SW480 (cell line): ENCODE measurements at regions not wholly inside any gene's neighbourhood (a gene's known extent, or its start where the extent isn't known, plus 50 kb on each side); places are given as distances from the start of the nearest gene placed in this dataset.
A peak's percentile ranks its signal among the peaks of the same experiment; 100 is the strongest.

Experiments
- DNase-seq: peaks from one replicate; pipeline ENCODE4 v3.0.0-alpha.2; 2016; ENCODE audit warnings: low spot score

DNA sequence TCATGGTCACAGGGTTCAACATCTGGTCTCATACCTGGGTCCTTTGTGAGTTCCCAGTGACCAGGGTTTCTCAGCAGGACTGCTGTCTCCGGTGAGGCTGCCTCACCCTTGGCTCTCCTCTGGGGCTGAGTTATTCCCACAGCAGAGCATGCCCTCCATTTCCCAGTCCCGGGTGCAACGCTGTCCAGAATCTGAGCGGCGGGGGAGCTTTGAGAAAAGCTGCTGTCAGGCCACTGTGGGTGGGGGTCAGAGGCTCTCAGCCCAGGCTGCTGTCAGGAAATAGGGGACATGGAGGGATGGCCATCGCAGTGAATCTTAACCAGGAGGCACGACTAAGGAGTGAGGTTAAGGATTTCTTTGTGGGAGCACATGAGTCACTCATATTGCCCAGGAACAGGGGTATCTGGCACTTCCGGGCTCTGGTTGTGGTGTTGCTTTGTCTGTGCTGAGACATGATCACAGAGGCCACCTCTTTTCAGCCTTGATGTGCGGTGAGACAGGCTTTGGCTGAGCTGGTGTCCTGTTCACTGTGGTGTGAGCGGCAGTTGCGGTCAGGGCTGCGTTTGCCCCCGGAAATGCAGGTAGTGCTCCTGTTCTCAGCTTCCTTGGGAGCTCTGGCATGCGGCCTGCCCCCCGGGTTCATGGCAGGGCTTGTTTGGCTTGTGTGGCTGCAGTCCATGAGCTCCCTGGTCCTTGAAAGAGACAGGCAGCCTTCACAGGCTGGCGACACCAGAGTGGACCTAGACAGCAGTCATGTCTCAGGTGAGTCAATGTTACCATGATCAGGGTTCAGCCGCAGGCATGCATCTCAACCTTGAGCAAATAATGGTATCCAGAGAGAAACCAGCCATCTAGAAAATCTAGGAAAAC is 310.7 kb upstream of the MYT1L start:
- peak; percentile 85 for DNase-seq

DNA sequence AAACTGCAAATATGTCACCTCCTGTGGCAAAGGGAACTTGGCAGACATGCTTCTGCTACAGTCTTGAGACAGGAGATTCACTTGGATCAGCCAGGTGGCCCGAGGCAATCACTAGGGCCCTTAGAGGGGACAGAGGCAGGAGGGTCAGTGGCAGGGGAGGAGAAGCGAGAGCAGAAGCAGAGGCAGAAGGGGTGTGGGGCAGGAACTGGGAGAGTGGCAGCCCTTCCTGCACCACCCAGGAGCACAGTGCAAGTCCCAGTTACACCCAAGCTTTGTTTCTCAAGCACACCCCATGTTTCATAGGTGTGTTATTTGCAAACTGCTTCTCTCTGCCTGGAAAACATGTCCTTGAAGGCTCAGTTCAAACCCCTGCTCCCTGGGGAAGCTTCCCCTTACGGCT is 309.7 kb upstream of the MYT1L start:
- no peak for DNase-seq

DNA sequence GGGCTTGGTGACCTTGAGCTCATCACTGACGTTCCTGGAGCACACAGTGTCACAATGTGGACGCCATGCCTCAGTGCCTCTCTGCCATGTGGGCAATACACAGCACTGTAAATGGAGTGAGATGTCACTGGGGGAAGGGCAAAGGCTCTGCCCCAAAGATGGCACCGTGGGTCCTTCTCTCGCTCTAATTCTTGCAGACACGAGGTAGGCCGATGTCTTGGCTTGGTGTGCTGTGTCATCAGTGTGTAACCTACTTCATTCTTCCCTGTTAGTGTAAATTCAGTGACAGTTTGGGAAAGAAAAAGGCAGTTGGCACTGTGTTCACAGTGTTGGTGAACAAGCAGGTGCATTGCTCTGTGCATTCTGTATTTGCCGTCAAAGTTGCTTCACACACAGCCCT is 309.3 kb upstream of the MYT1L start:
- no peak for DNase-seq

DNA sequence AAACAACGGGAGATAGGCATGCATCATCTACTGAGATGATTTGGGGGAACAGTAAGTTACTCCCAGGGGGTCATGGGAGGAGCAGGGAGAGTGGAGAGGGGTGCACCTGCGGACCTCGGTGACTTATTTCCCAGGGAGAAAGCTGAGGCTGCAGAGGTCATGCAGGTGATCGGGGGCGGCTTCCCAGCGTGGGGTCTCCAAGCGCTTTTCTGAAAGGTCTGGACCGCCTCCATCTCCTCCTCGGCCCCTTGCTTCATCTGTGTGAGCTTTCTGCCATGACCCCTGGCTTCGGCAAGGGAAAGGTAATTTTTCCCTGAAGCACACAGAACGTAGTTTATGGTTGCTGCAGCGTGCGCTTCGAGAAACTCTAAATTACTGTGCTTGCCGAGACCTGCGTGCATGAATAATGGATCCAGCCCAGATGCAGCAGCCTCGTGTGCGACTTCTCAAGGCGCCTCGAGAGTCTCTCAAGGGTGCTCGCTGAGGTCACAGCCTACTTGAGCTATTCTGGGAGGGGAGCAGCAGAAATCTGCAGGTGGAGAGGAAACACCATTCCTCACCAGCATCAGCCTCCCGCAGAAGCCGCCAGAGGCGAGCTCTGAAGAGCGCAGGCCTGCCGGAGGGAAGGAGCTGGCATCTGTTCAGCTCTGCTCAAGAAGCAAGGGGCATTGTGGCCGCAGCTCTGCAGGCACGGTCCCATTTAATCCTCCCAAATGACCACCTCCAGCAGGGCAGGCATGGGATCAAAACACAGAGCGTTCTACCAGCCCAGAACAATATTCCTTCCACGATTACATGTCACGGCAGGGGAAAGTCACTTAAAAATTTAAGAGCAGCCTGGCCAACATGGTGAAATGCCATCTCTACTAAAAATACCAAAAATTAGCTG is 308.4 kb upstream of the MYT1L start:
- DNase-seq: no peak

DNA sequence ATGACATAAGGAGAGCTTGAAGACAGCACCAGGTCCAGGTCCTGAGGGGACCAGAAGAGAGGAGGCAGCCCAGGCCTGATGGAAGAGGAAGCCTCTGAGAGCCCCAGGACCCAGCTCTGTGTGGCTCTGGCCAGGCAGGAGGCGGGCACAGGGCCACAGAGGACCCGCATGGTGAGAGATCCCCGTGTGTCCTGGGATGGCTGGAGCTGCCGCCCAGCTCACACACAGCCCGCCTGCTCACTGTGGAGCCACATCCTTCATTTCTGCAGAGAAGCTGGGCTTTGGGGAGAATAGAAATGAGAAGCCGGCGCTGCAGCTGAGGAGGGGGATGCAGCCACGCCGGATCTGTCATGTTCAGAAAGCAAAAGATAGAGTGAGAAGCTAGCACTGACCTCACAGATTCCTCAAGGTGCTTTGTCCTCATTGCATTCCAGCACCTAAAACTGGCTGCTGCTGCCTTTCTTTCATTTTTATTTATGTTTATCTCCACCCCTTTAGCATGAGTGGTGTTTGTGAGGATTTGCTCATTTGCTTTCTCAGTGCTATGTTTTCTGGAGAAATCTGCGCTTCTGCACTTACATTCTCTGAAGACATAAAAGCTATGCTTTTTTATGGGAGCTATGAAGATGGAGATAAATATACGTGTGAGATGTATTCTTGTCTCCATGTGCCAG is 307.6 kb upstream of the MYT1L start:
- no peak for DNase-seq

DNA sequence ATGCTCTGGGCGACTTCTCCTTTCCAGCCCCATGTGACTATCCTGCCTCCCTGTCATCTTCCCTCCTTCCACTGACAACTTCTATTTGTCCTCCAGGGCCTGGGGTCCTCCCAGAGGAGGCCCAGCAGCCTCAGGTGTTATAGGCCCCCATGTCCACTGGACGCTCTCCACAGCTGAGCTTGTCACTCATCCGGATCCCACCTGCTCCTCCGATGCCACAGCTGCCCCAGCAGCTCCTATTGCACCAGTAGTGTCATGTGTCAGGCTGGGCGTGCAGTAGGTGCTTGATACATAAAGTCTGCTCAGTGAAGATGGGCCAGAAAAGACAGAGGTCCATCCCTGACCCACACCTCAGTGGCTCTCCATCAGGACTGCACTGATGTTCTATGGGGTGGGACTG is 305.7 kb upstream of the MYT1L start:
- DNase-seq: no peak

DNA sequence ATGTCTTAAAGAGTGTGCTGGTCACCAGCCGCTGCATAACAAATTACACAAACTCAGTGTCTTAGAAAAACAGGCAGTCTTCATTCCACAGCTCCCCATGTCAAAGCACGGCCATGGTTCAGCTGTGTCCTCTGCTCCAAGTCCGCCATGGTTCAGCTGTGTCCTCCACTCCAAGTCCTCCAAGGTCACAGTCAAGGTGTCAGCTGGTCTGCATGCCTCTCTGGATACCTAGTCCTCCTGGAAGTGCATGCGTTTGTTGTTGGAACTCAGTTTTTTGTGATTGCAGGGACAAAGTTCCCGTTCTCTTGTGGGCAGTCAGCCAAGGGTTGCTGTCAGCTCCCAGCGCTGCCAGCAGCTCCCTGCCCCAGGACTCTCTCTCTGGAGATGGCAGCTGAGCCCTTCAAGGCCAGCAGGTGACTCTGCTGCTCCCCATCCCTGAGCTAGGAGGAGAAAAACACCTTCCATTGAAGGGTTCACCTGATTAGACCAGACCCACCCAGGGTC is 304.0 kb upstream of the MYT1L start:
- DNase-seq: no peak

DNA sequence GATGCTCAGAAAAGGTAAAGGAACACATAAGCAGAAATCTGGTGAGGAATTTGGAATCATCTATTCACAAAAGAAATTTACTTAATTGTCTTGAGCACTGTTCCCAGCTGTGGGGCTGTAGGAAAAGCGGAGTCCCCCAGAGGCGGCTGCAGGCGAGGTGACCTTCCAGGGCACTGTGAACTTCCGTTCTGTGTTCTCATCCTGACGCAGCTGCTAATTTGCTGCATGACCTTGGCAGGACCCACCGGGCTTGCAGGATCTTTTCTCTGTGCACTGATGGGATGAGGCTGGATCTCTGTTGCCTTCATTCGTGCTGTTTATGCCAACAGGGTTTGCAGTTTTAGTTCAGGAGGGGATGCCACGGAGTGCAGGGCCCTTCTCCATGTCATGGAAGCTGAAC is 301.9 kb upstream of the MYT1L start:
- DNase-seq: no peak

DNA sequence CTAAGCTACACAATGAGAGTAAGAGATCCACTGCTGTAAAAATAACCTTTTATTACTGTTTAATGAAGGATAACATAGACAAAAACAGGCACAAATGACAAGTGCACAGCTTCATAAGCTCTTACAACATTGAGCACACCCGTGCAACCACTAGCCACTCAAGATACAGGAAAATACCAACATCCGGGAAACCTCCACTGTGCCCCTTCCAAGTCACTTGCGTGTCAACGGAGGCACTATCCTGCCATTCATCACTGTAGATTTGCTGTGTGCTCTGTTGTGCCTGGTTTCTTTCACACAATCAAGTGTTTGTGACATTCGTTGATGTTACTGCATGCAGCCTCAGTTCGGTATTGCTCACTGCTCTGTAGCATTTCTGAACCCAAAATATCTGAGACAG is 292.9 kb upstream of the MYT1L start:
- no peak for DNase-seq

DNA sequence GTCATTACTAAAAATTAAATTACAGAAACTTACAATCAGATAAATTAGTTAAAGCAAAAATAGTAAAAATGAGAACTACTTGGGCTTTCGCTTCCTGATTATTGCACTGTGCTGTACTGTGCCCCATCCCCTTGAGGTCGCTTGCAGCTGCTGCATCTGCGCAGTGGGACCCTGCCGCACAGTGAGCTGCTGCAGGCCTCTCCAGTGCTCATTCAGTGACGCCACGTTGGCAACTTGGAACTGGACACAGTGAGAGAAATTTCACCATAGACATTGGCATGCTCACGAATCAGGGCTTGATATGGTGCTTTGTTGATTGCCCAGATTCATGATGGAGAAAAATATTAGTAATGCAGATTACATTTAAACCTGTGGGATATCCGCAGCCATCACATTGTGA is 290.8 kb upstream of the MYT1L start:
- no peak for DNase-seq

DNA sequence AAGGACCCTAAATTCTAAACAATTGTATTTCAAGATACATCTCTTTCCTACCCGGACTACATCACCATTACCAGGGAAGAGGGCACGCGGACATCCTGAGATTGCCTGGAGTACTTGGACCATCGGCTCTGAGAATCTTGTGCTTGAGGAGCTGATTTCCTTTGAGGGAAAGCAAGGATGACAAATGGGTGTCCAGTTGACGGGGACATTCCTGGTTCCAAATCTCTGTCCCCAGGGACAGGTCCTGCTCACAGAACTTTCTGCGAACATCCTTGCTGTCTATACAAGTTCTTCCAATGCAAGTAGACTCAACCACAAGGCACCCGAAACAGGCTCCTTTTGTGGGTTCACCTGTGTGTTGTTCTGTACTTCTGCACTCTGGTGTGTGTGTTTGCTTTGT is 289.5 kb upstream of the MYT1L start:
- DNase-seq: no peak

DNA sequence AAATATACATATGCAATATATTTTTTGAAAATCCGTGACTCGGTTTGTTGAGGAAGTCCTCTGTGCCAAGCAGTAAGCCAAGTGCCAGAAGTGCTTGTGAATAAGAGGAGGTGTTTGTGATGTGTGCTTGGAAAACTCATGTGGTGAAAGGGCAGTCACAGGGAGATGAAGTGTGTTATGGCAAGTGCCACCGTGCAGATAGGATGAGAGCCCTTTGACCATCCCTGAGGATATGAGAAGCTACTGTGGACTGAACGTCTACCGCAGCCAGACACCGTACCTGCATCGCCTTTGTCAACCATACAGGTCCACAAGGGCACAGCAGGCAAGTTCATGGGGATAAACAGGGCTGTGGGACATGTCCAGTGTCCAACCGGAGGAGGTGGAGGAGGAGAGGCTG is 288.9 kb upstream of the MYT1L start:
- no peak for DNase-seq

DNA sequence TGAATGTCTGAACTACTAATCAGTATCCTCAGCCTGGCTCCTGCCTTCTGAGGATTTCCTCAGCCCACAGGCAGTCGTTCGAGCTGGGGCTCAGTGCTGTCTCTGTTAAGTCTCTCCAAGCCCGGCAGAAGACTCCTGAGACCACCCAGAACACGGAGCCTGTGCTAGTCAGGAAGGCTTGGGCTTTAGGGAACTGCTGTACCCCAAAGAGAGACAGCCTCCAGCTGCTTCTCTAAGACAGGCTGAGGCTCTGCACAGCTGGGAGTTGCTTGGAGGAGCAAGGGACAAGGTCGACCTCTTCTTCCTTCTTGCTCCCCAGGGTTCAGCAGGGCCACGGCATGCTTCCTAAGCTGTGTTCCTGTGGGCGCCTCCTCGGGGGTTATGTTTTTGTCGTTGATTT is 283.4 kb upstream of the MYT1L start:
- DNase-seq: no peak

DNA sequence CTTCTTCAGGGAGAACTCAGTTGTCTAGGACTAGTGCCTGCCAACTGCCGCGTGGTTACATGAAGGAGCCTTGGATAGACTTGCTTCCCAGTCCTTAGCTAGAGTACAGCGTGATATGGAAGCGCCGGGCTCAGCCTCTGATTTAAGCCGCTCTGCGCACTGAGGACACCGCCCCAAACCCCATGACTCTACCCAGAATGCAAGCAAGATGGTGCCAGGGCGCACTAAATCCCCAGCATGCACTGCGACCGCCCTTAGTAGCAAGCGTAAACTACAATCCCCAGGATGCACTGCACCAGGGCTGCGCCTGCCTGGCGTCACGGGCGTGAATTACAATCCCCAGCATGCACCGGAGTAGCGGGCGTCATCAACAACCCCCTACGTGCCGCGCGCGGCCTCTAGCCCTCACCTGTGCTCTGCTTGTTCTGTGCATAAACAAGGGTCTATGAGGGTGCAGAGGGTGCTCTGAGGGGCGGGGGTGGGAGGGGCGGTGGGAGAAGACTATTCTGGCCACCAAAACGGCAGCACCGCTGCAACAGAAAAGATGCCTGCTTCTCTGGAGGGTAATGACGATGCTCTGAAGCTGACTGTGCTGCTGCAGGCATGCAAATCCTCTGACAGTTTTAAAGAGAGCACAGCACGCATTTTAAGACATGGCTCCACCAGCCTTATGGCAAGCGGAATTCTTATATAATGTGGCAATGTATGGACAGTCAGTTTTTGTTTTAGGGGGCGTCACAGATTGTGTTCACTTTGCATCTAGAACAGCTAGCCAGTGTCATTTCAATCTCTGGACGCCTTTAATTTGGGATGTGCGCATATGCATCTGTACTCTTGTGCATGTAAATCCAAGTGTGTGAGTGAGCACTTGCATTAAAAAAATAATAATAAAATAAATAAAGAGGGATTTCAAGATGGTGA is 282.5 kb upstream of the MYT1L start:
- DNase-seq: peak; percentile 78

DNA sequence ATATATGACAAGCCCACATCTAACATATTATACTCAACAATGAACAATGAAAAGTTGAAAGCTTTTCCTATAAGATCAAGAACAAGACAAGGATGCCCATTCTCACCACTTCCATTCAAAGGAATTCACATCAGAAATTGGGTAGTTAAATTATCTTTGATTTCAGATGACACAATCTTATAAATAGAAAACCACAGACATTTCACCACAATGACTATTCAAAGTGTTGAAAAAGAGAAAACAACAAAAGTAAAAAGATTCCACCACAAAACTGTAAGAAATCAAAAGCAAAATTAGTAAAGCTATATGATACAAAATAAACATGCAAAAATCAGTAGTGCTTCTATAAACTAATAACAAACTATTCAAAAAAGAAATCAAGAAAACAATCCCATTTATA is 279.7 kb upstream of the MYT1L start:
- peak; percentile 10 for DNase-seq

DNA sequence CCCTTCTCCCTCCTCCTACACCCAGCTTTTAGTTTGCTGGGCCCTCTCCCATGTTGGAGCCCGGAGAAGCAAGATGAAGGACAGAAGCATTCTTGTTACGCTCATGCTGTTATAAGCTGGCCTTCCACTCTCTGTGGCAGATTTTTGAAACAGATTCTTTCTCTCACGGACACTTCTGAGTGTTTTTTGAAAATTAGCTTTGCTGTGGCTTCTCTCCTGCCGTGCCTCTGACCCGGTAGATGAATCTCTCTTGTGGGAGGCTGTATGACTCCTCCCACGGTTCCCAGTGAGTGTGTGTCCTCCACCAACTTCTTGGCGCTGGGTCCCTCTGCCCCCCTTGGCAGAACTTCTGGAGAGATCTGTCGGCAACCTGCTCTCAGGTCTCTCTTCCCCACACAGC is 269.3 kb upstream of the MYT1L start:
- DNase-seq: no peak

DNA sequence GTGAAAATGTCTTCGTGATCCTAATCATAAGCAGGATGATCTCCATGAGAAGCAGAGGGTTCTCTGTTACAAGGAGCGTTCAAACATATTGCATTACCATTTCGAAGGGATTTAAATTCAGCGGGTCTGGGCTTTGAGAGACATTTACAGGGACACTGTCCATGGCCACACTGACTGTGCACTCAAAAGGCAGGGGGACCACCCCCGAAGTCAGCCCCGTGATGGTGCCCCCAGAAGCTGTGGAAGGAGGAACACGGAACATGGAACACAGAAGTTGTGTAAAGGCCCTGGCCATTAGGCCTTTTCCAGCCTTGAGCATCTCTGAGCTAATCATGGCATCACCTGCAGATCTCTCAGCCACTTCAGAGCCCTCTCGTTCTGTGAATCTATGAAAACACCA is 268.4 kb upstream of the MYT1L start:
- DNase-seq: no peak

DNA sequence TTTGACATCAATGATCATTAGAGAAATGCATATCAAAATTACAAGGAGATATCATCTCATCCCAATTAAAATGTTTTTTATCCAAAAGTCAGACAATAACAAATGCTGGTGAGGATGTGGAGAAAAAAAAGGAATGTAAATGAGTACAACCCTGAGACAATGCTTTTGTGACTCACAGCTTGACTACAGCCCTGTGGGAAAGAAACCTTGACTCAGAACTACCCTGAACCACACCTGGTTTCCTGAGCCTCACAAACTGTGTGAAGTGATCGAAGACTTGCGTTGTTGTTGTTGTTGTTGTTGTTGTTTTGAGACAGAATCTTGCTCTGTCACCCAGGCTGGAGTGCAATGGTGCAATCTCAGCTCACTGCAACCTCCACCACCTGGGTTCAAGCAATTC is 266.6 kb upstream of the MYT1L start:
- DNase-seq: no peak

DNA sequence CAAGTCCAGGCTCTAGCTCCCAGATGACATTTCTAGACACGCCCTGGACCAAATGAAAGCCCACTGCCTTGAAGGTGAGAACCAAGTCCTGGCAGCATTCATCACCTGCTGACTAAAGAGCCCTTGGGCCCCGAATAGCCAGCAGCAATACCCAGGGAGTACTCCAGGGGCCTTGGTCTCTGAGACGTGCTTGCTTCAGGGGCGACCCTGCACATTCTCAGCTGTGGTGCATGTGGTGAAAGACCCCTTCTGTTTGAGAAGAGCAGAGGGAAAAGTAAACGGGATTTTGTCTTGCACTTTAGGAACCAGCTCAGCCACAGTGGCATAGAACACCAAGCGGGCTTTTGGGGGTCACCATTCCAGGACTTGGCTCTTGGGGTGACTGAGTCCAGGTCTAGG is 260.5 kb upstream of the MYT1L start:
- DNase-seq: no peak

DNA sequence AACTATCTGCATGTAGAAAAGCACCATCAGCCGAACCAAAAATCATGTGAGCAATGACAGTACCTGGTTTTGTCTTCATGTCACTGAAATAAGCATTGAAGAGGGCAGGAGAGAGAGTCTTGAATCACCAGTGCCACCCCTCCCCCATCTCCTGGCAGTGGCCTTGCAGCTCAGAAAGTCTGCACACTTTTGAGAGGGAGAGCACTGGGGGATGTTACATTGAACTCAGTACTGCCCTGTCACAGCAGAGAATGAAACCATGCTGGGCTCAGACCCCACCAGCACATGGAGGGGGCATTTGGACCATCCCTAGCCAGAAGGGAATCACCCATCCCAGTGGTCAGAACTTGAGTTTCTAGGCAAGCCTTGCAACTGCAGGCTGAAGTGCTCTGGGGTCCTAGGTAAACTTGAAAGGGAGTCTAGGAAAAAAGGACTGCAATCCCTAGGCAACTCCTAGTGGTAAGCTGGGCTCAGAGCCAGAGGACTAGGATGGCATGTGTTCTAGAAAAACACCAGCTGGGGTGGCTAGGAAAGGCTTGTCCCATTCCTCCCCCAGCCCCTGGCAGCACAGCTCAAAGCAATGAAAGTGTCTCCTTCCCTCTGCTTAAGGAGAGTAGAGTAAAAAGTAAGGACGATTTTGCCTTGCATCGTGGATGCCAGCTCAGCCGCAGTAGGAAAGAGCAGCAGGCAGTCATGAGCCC is 259.9 kb upstream of the MYT1L start:
- DNase-seq: no peak

DNA sequence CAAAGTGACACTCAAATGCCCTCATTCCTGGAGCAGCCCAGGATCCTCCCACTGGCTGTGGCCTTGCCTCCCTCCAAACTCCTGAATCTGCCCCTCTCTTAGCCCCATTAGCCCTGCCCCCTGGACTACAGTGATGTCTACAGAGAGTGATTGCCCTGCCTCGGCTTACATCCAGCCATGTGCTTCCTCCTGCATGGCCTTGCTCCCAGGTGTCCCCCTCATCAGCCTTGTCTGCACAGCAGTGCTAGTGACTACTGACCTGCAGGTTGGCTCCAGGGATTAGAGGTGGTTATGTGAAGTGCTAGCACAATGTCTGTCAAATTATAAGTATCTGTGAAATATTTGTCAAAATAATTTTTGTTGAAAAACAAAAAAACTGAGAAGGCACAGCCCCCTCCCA is 259.1 kb upstream of the MYT1L start:
- DNase-seq: no peak
